HCT116 (cell line): ENCODE measurements at regions not wholly inside any gene's neighbourhood (a gene's known extent, or its start where the extent isn't known, plus 50 kb on each side); places are given as distances from the start of the nearest gene placed in this dataset.

Experiments
- ATAC-seq: fragments of 200-7000 bp; cut with Tn5 transposase; 2 replicates; pipeline ENCODE4 v1.9.1; 2020; ENCODE audit warnings: mild to moderate bottlenecking, moderate library complexity
- BruUV-seq: library from RNA; stranded (reverse); fragments of 400-500 nt; replicated peaks from 2 replicates; lab custom pipeline; 2021; lab: Mats Ljungman, UMichigan
- CTCF ChIA-PET: fragments of 300-600 bp; sonication (Branson Sonifier 250); formaldehyde crosslinking; loops from one replicate; lab custom pipeline; 2021; ENCODE audit warnings: antibody characterized with exemption; lab: Charles Lee
- POLR2A ChIA-PET: fragments of 300-600, 350-600 bp; sonication (Branson Sonifier 250); formaldehyde crosslinking; loops from one replicate; lab custom pipeline; 2021; ENCODE audit warnings: antibody characterized with exemption; lab: Charles Lee
- RAD21 ChIA-PET, 2 experiments: fragments of 300-600 bp; sonication (Branson Sonifier 250); formaldehyde crosslinking; loops; one replicate each; lab custom pipeline; 2023; ENCODE audit warnings: low total read pairs in 2 of 2; ENCODE audit not compliant: uncharacterized antibody in 2 of 2, unreplicated experiment in 2 of 2, low non-redundant PET in 1 of 2; lab: Charles Lee
- DNase-seq: peaks from one replicate; pipeline ENCODE4 v3.0.0-alpha.2; 2010; ENCODE audit warnings: low read depth, low spot score
- H2AFZ ChIP-seq: fragments of 200-600 bp; shearing (Covaris generic), sonication (generic); 2 replicates; pipeline ENCODE4 v1.6.1; 2017; ENCODE audit warnings: low read depth, mixed run types, mixed read lengths, antibody characterized with exemption, low read length; ENCODE audit not compliant: poor library complexity, severe bottlenecking
- H3K27ac ChIP-seq: 2 replicates; pipeline ENCODE4 v1.5.1; 2012; ENCODE audit warnings: low read depth, low read length
- H3K27me3 ChIP-seq: fragments of 200-600 bp; sonication (generic); 2 replicates; pipeline ENCODE4 v1.6.1; 2016; ENCODE audit warnings: mixed run types, low read length, mixed read lengths; ENCODE audit not compliant: insufficient read depth
- H3K36me3 ChIP-seq, 2 experiments: fragments of 200-500 bp in 1 of 2; fragments of 200-600 bp in 1 of 2; sonication (Bioruptor generic) in 1 of 2; sonication (generic) in 1 of 2; 2 replicates each; pipeline versions ENCODE4 v1.5.1 to v1.6.1; 2014 to 2016; ENCODE audit warnings: low read length in 2 of 2, inconsistent platforms in 1 of 2, mixed read lengths in 1 of 2, mixed run types in 1 of 2; ENCODE audit not compliant: insufficient read depth in 2 of 2, control insufficient read depth in 1 of 2
- H3K4me1 ChIP-seq, 2 experiments: fragments of 200-600 bp in 1 of 2; sonication (generic) in 1 of 2; 2 replicates each; pipeline versions ENCODE4 v1.5.1 to v1.6.1; 2012 to 2017; ENCODE audit warnings: low read length in 2 of 2, inconsistent platforms in 1 of 2, mild to moderate bottlenecking in 1 of 2, mixed read lengths in 1 of 2, mixed run types in 1 of 2, moderate library complexity in 1 of 2; ENCODE audit not compliant: insufficient read depth in 2 of 2, control insufficient read depth in 1 of 2
- H3K4me2 ChIP-seq: fragments of 200-600 bp; sonication (generic); 2 replicates; pipeline ENCODE4 v1.6.1; 2017; ENCODE audit warnings: mixed run types, low read length, mixed read lengths
- H3K4me3 ChIP-seq, 2 experiments: fragments of 200-600 bp in 1 of 2; sonication (generic) in 1 of 2; replicated peaks in 1 of 2; 2 replicates each; pipeline ENCODE4 v1.5.1; 2011 to 2016; ENCODE audit warnings: low read length in 2 of 2, control low read depth in 1 of 2, low read depth in 1 of 2, mild to moderate bottlenecking in 1 of 2, mixed read lengths in 1 of 2, mixed run types in 1 of 2
- H3K79me2 ChIP-seq: fragments of 200-600 bp; sonication (generic); 2 replicates; pipeline ENCODE4 v1.6.1; 2017; ENCODE audit warnings: mild to moderate bottlenecking, mixed run types, low read length, moderate library complexity, mixed read lengths; ENCODE audit not compliant: insufficient read depth
- H3K9ac ChIP-seq: fragments of 200-600 bp; sonication (generic); 2 replicates; pipeline ENCODE4 v1.6.1; 2016; ENCODE audit warnings: low read length, mixed read lengths
- H3K9me2 ChIP-seq: fragments of 200-600 bp; sonication (generic), shearing (Covaris generic); 2 replicates; pipeline ENCODE4 v1.6.1; 2017; ENCODE audit warnings: mixed run types, mild to moderate bottlenecking, moderate library complexity; ENCODE audit not compliant: insufficient read depth
- H3K9me3 ChIP-seq, 2 experiments: fragments of 200-500 bp in 1 of 2; fragments of 200-600 bp in 1 of 2; sonication (Bioruptor generic) in 1 of 2; sonication (generic) in 1 of 2; 2 replicates each; pipeline ENCODE4 v1.6.1; 2014 to 2017; ENCODE audit warnings: low read length in 2 of 2, mixed read lengths in 2 of 2, inconsistent platforms in 1 of 2, low read depth in 1 of 2, mild to moderate bottlenecking in 1 of 2, mixed run types in 1 of 2, moderate library complexity in 1 of 2; ENCODE audit not compliant: control insufficient read depth in 1 of 2, insufficient read depth in 1 of 2
- H4K20me1 ChIP-seq: fragments of 200-600 bp; sonication (generic), shearing (Covaris generic); 2 replicates; pipeline ENCODE4 v1.6.1; 2017; ENCODE audit warnings: mixed run types, mild to moderate bottlenecking, moderate library complexity; ENCODE audit not compliant: insufficient read depth
- CEBPB ChIP-seq: IDR thresholded peaks from 2 replicates; pipeline ENCODE4 v1.6.1; 2012; ENCODE audit warnings: low read depth
- EGR1 ChIP-seq: IDR thresholded peaks from 2 replicates; pipeline ENCODE4 v1.6.1; 2012; ENCODE audit warnings: low read depth
- ELF1 ChIP-seq: IDR thresholded peaks from 2 replicates; pipeline ENCODE4 v1.6.1; 2012; ENCODE audit warnings: low read depth, borderline replicate concordance
- EZH2 ChIP-seq: fragments of 200-600 bp; sonication (generic); IDR thresholded peaks from 2 replicates; pipeline ENCODE4 v1.6.1; 2017; ENCODE audit warnings: antibody characterized with exemption, mixed run types
- EZH2phosphoT487 ChIP-seq: fragments of 200-600 bp; IDR thresholded peaks from 2 replicates; pipeline ENCODE4 v1.6.1; 2018; ENCODE audit warnings: antibody characterized with exemption, borderline replicate concordance
- MAX ChIP-seq: IDR thresholded peaks from 2 replicates; pipeline ENCODE4 v1.6.1; 2012
- RAD21 ChIP-seq: IDR thresholded peaks from 2 replicates; pipeline ENCODE4 v1.6.1; 2012; ENCODE audit warnings: low read depth, mild to moderate bottlenecking
- SP1 ChIP-seq: IDR thresholded peaks from 2 replicates; pipeline ENCODE4 v1.6.1; 2012; ENCODE audit warnings: low read depth
- TCF7L2 ChIP-seq: IDR thresholded peaks from 2 replicates; pipeline ENCODE4 v1.7.0; 2011; ENCODE audit warnings: borderline replicate concordance, inconsistent platforms; ENCODE audit not compliant: insufficient read depth, insufficient read length; ENCODE audit errors: extremely low read depth
- ZNF274 ChIP-seq: fragments of 200-500 bp; sonication (Bioruptor generic); IDR thresholded peaks from 2 replicates; pipeline ENCODE4 v1.6.1; 2014; ENCODE audit warnings: mild to moderate bottlenecking, low read depth, low read length, inconsistent platforms
- intact Hi-C: fragments of 100-400 bp; cut with micrococcal nuclease; formaldehyde crosslinking; loops from 2 replicates; pipeline ENCODE4 v1.10.0; 2022
- TF ChIP-seq, protein P1 (sequence below): IDR thresholded peaks from 2 replicates; pipeline ENCODE4 v1.6.1; 2011; ENCODE audit warnings: mild to moderate bottlenecking, low read length, moderate library complexity; ENCODE audit not compliant: insufficient replicate concordance; ENCODE audit errors: extremely low read depth
- TF ChIP-seq, protein P2 (sequence below), 3 experiments: fragments of 200-600 bp in 1 of 3; sonication (generic) in 1 of 3; IDR thresholded peaks in 2 of 3; conservative IDR thresholded peaks in 1 of 3; 2 replicates each; pipeline ENCODE4 v1.5.1; 2012 to 2017; ENCODE audit warnings: low read depth in 2 of 3, low read length in 2 of 3, antibody characterized with exemption in 1 of 3, borderline replicate concordance in 1 of 3, control low read depth in 1 of 3, mild to moderate bottlenecking in 1 of 3, mixed read lengths in 1 of 3, mixed run types in 1 of 3, moderate library complexity in 1 of 3; ENCODE audit not compliant: insufficient read depth in 1 of 3

- no peak overlapping the region for H3K9ac ChIP-seq
- no peaks in the 10 kb centered on the region for H3K9me3 ChIP-seq
- no peak overlapping the region for H3K4me3 ChIP-seq
- no peak overlapping the region for H2AFZ ChIP-seq
- H3K27ac ChIP-seq, result no peak overlapping the region
- H3K9me2 ChIP-seq, result no peaks in the 10 kb centered on the region
- no peaks in the 10 kb centered on the region for H3K4me1 ChIP-seq
- H4K20me1 ChIP-seq, result no peaks in the 10 kb centered on the region
- 0 out of 2 replicates have a peak, but pooled peaks cover 4% of the 10 kb centered on the region for H3K27me3 ChIP-seq
- POLR2A ChIA-PET, result no interaction called here
- H3K4me2 ChIP-seq, result no peak overlapping the region
- intact Hi-C loops, result no loop called here
- DNase-seq (no peak), ATAC-seq (no peak)
- no TSS peak for BruUV-seq
- CTCF ChIA-PET, result no interaction called here
- no peaks in the 10 kb centered on the region for H3K36me3 ChIP-seq
- TF ChIP-seq, protein P1, sequence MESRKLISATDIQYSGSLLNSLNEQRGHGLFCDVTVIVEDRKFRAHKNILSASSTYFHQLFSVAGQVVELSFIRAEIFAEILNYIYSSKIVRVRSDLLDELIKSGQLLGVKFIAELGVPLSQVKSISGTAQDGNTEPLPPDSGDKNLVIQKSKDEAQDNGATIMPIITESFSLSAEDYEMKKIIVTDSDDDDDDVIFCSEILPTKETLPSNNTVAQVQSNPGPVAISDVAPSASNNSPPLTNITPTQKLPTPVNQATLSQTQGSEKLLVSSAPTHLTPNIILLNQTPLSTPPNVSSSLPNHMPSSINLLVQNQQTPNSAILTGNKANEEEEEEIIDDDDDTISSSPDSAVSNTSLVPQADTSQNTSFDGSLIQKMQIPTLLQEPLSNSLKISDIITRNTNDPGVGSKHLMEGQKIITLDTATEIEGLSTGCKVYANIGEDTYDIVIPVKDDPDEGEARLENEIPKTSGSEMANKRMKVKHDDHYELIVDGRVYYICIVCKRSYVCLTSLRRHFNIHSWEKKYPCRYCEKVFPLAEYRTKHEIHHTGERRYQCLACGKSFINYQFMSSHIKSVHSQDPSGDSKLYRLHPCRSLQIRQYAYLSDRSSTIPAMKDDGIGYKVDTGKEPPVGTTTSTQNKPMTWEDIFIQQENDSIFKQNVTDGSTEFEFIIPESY, result no peak
- TF ChIP-seq EGR1 (no peak), MAX (no peak), RAD21 (no peak), ELF1 (no peak), ZNF274 (no peak), EZH2phosphoT487 (no peak), SP1 (no peak), TCF7L2 (no peak), EZH2 (no peak), CEBPB (no peak)
- TF ChIP-seq, protein P2, sequence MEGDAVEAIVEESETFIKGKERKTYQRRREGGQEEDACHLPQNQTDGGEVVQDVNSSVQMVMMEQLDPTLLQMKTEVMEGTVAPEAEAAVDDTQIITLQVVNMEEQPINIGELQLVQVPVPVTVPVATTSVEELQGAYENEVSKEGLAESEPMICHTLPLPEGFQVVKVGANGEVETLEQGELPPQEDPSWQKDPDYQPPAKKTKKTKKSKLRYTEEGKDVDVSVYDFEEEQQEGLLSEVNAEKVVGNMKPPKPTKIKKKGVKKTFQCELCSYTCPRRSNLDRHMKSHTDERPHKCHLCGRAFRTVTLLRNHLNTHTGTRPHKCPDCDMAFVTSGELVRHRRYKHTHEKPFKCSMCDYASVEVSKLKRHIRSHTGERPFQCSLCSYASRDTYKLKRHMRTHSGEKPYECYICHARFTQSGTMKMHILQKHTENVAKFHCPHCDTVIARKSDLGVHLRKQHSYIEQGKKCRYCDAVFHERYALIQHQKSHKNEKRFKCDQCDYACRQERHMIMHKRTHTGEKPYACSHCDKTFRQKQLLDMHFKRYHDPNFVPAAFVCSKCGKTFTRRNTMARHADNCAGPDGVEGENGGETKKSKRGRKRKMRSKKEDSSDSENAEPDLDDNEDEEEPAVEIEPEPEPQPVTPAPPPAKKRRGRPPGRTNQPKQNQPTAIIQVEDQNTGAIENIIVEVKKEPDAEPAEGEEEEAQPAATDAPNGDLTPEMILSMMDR (IDR thresholded peaks at IDR 0.05 in 2 of 3, conservative IDR thresholded peaks at IDR 0.05 in 1 of 3; ENCODE audit: borderline replicate concordance in 1 of 3, insufficient read depth in 1 of 3, low read depth in 2 of 3, low read length in 2 of 3), result no peak
- RAD21 ChIA-PET, result no interaction called here
- H3K79me2 ChIP-seq, result no peaks in the 10 kb centered on the region
Measured at GRCh38 chr1:87202922-87203655, 125.6 kb upstream of the LMO4 start.
